ENCODE measurements at regions not wholly inside any gene's neighbourhood (a gene's known extent, or its start where the extent isn't known, plus 50 kb on each side); places are given as distances from the start of the nearest gene placed in this dataset.

DNA sequence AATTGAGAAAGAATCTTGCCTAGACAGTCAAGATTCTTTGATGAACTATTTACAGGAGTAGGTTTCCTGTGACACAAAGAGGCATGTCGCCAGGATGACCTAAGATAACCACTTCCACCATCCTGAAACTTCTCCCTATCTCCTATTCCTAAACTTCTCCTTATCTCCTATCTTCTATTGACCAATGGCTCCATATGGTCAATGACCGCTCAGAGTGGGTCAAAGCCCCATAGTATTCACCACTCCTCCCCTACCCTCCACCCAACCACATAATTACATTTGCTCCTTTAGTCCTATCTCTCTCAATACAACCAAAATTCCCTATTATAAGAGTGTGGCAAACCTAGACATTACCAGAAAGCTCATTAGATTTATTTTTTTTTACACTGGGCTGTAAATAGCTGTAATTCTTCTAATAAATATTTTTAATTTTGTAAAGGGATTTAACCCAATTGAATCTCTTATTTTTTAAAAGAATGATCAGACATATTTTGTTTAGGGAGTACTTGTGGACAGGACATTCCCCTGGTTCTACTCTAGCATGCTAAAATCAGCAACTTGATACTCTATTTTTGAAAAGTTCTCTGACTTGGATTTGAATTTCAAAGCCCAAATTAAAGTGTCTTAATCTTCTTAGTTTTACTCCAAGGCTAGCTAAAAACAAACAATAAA lies 416.0 kb upstream of the CCNH start:
- no peak for TF ChIP-seq POLR2A (IDR thresholded peaks at IDR 0.05; ENCODE audit: low read length)
- TF ChIP-seq, protein P1, sequence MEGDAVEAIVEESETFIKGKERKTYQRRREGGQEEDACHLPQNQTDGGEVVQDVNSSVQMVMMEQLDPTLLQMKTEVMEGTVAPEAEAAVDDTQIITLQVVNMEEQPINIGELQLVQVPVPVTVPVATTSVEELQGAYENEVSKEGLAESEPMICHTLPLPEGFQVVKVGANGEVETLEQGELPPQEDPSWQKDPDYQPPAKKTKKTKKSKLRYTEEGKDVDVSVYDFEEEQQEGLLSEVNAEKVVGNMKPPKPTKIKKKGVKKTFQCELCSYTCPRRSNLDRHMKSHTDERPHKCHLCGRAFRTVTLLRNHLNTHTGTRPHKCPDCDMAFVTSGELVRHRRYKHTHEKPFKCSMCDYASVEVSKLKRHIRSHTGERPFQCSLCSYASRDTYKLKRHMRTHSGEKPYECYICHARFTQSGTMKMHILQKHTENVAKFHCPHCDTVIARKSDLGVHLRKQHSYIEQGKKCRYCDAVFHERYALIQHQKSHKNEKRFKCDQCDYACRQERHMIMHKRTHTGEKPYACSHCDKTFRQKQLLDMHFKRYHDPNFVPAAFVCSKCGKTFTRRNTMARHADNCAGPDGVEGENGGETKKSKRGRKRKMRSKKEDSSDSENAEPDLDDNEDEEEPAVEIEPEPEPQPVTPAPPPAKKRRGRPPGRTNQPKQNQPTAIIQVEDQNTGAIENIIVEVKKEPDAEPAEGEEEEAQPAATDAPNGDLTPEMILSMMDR (IDR thresholded peaks at IDR 0.05) = no peak
- TF ChIP-seq RAD21 (conservative IDR thresholded peaks at IDR 0.05 in 1 of 2, IDR thresholded peaks at IDR 0.05 in 1 of 2) = no peak
- no peak for TF ChIP-seq HOXA7 (CRISPR knock-in tag; IDR thresholded peaks at IDR 0.05)
- TF ChIP-seq CBX2 (IDR thresholded peaks at IDR 0.05; ENCODE audit: borderline replicate concordance, low read depth) = no peak
